ENCODE measurements at regions not wholly inside any gene's neighbourhood (a gene's known extent, or its start where the extent isn't known, plus 50 kb on each side); places are given as distances from the start of the nearest gene placed in this dataset.

GRCh38 chr6:62971976-62972658 is 239.2 kb upstream of the FKBP1C start:
- Histone ChIP-seq H3K27me3 (no peaks in the 10 kb centered on the region), H3K4me3 (no peak overlapping the region), H3K9me3 (no peaks in the 10 kb centered on the region), H3K27ac (no peak overlapping the region), H3K36me3 (no peaks in the 10 kb centered on the region), H3K4me1 (no peaks in the 10 kb centered on the region)
- ATAC-seq: no peak
- no peak for DNase-seq
- intact Hi-C loops (cut with DNase I): no loop called here
- TF ChIP-seq CTCF (IDR thresholded peaks at IDR 0.05): no peak

GRCh38 chr6:62974452-62974851 is 236.8 kb upstream of the FKBP1C start:
- intact Hi-C loops (cut with DNase I): no loop called here

GRCh38 chr6:62976566-62976965 is 234.7 kb upstream of the FKBP1C start:
- H3K4me3 ChIP-seq: no peak overlapping the region
- H3K36me3 ChIP-seq: no peaks in the 10 kb centered on the region
- H3K4me1 ChIP-seq: no peaks in the 10 kb centered on the region
- intact Hi-C loops (cut with DNase I): no loop called here
- no peak for TF ChIP-seq CTCF (IDR thresholded peaks at IDR 0.05)
- no peaks in the 10 kb centered on the region for H3K27me3 ChIP-seq
- ATAC-seq (no peak), DNase-seq (no peak)
- H3K27ac ChIP-seq: no peak overlapping the region
- peaks cover 0 to 7% of the 10 kb centered on the region in 2 donors for H3K9me3 ChIP-seq

More at GRCh38 chr6:62974452-62974851, 236.8 kb upstream of the FKBP1C start:
- Histone ChIP-seq H3K9me3 (peaks cover 0 to 7% of the 10 kb centered on the region in 2 donors), H3K27me3 (no peaks in the 10 kb centered on the region), H3K4me3 (no peak overlapping the region), H3K4me1 (no peaks in the 10 kb centered on the region), H3K36me3 (no peaks in the 10 kb centered on the region), H3K27ac (no peak overlapping the region)
- ATAC-seq (no peak), DNase-seq (no peak)
- no peak for TF ChIP-seq CTCF (IDR thresholded peaks at IDR 0.05)

GRCh38 chr6:62978920-62979319 is 232.3 kb upstream of the FKBP1C start:
- Histone ChIP-seq H3K27me3 (no peaks in the 10 kb centered on the region), H3K4me1 (no peaks in the 10 kb centered on the region), H3K9me3 (peaks cover 0 to 7% of the 10 kb centered on the region in 2 donors), H3K4me3 (no peak overlapping the region), H3K27ac (no peak overlapping the region), H3K36me3 (no peaks in the 10 kb centered on the region)
- TF ChIP-seq CTCF (IDR thresholded peaks at IDR 0.05): no peak
- ATAC-seq: no peak
- DNase-seq: no peak
- intact Hi-C loops (cut with DNase I): no loop called here

- no peak for TF ChIP-seq CTCF (IDR thresholded peaks at IDR 0.05)
- no peaks in the 10 kb centered on the region for H3K4me1 ChIP-seq
- ATAC-seq (no peak), DNase-seq (no peak)
- peaks cover 0 to 8% of the 10 kb centered on the region in 2 donors for H3K9me3 ChIP-seq
- no peaks in the 10 kb centered on the region for H3K27me3 ChIP-seq
- no peak overlapping the region for H3K4me3 ChIP-seq
- intact Hi-C loops (cut with DNase I): no loop called here
- no peak overlapping the region for H3K27ac ChIP-seq
- H3K36me3 ChIP-seq: no peaks in the 10 kb centered on the region
Observed at GRCh38 chr6:62980093-62980492, 231.2 kb upstream of the FKBP1C start.
